Stimulated activated CD8-positive, alpha-beta memory T cell treated with anti-CD3 and anti-CD28 coated beads, Interleukin-7, amount 100 ng/mL, for 48 hours (primary cell): ENCODE measurements at regions not wholly inside any gene's neighbourhood (a gene's known extent, or its start where the extent isn't known, plus 50 kb on each side); places are given as distances from the start of the nearest gene placed in this dataset.
"Not testable (repeated sequence)": the region's sequence is repeated elsewhere in the genome, so short reads cannot be mapped to it uniquely, and the experiment has no call there.

Experiments
- DNase-seq, 2 donors: peaks; one replicate each; pipeline ENCODE4 v3.0.0-alpha.2; 2020; ENCODE audit warnings: low read depth in 1 of 2; ENCODE audit errors: extremely low read depth in 1 of 2

DNA sequence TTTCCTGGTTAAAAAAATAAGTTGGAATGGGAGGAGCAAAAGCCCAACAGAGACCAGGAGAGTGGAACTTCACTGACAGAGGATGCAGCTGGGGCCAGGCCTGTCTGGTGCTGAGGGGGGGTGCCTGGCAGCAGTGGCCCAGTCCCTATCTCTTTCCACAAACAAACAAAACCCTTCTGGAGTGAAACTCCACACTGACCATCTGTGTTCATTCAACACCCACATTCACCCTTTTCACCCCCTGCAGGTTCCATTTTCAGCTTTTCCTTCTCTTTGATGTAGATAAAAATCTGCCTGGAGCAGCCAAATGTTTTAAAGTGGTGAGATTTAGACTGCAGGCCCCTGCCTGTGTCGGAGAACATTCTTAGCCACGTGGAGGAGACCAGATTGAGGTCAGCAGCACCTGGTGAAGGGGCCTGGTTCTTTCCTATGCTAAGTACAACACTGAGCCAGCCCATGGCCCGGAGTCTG lies 161.4 kb upstream of the CDH11 start:
- DNase-seq, result no peak

DNA sequence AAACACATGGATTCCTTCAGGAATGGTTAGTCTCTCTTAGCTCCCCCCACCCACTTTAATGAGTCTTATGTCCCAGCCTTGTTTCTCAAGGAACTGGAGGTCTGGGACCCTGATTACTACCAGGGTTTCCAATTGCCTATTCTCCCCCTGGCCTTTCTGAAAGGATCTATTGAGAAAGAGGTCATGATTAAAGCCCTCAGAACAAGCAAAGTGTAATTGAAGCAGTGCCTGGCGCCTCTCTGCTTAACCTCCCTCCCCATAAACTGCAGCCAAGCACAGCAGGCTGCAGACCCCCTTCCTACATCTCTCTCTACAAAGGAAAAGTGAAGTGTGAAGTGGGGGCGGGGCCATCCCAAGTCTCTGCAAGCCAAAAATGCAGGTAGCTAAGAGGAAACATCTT lies 159.7 kb upstream of the CDH11 start:
- DNase-seq, result no peak

DNA sequence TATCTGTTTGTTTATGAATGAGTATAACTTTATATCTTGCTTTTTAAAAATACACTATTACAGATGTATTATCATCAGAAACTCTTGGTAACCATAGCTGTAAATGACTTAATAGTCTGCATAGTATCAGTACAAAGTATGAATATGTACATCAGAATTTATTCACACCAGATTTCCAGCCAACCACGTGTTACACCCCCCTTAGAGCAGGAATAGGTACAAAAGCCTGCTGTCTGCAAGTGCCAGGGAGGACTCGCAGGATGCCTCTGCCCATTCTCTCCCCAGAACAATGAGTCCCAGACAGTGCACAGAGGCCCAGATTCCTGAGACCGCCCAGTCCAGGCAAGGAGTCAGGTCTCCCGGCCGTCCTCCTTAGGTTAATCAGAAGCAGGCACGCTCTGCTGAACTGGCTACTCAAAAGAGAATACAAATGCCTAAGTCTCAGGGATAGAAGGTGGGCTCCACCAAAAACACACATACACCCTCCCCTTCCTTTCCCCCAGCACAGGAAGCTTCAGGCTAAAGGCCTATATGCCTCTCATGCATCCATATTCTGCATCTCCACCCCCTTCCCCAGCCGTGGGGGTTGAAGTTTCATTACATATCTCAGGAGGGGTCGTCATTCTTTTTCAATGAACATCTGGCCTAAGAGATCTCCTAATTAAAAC lies 159.1 kb upstream of the CDH11 start:
- DNase-seq, result no peak

DNA sequence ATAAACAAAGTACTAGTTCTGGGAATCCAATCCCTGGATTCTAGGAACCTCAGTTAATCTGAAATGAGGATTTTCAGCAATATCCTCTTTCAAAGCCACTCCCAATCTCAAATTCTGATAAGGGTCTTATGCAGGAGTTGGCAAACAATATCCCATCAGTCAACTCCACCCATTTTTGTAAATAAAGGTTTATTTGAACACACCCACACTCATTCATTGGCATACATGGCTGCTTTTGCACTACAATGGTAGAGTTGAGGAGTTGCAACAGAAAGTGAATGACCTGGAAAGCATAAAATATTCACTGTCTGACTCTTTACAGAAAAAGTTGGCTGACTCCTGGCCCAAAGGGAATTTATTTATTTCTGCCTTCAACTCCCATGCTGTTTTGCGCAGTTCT lies 157.7 kb upstream of the CDH11 start:
- no peak for DNase-seq

DNA sequence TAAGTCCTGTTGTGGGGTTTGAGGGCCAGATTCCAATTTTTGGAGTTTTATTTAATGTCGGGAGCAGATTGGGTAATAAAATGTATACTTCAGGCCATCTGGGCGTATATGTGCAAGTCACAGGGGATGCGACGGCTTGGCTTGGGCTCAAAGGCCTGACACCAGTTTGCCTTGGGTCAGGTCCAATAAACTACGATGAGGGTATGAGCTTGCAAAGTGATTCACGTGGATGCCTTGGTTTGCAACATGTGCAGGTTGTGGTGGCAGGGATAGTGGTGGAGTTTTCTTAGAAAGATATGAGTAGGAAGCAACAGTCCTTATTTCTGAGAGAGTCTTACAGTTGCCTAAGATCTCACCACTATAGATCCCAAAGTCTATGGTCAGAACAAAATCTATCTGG lies 157.0 kb upstream of the CDH11 start:
- DNase-seq, result no peak

DNA sequence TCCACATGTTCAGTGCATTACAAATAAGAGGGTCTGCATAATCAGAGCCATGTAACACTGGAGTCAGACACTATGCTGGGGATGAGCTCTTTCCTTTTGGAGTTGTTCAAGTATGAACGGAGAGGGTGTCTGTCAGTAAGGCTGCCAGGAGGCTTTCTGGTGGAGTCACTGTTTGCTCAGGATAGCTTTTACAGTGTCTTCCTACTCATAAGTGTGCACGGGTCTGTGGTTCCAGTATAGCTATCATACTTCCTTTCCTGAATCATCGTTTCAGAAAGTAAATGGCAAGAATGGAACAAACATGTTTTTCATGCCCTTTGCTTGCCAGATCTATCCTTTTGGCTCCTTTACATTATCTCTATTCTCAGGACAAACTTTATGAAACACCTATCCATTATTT lies 152.7 kb upstream of the CDH11 start:
- DNase-seq, result no peak

DNA sequence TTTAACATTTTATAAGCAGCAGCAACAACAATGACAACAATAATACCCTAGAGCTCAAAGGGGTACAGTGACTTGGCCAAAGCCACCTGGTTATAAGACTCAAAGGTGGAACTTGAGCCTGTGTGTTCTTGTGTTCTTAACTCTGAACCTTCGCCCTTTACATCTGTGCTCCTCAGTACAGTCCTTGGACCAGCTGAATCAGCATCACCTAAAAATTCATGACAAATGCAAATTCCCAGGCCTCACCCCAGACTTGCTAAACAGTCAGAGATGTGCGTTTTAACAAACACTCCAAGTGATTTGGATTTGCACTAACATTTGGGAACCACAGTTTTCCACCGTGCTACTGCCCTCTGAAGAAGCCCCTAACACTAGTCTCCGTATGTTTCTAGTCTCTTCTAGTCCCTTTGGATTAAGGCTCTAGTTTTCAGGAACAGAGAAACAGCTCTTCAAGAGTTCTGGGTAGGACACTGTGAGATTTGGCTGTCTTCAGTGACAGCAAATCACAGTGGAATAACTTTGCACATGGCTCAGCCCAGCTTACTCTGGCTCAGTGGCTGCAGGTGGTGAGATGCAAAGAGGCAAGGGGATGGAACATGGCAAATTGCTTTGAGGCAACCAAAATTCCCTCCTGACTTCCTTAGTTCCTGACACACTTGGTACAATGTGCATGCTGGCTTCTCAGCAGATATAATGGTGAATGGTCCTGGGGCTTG lies 151.0 kb upstream of the CDH11 start:
- DNase-seq, result no peak

DNA sequence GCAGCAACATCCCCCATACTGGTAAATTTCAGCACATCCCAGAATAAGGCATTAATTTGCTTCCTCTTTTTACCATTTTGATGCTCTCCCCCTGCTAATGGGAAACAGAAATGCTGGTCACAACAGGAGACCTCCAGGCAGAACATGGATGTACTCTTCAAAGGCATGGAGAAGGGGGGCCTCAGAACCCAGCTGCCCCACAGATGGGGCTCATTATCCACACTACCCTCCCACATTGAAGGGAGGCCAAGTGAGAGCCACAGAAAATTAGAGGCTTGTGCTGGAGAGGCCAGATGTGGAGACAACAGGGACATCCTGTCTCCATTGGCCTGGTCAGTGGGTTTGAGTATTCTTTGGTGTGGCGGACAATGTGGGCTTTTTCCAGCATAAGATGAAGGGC lies 150.1 kb upstream of the CDH11 start:
- no peak for DNase-seq

DNA sequence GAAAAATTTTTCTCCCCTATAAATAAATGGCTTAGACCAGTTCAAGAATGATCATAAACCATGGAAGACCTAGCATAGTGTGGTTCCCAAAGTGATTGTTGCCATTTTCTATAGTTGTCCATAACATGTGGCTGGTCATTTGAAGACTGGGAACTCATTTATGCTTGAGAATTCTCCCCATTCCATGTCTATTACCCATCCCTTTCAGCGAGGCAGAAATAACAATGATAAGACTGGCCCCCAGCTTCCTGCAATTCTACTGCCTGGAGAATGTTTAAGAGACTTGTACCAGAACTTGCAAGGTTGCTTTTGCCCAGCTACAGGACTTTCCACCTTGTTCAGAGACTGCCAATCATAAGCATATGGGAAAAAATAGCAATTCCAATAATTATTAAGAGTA lies 146.5 kb upstream of the CDH11 start:
- no peak for DNase-seq

DNA sequence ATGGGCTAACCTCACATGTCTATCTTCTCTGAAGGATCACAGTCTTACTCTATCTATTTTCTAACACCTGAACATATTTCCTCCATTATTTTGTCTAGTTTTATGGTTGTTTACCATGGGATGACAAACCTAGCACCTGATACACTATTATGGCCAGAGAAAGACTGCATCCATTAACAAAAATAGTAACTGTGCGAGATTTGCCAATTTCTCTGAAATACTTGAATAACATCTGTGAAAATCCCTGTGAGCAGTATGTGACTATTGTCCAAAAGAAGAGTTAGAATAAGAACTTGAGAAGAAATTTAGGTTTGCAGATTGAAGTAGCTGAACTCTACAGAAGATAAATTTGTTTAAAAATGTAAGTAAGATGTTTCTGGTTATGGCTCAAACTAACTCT lies 142.0 kb upstream of the CDH11 start:
- no peak for DNase-seq

DNA sequence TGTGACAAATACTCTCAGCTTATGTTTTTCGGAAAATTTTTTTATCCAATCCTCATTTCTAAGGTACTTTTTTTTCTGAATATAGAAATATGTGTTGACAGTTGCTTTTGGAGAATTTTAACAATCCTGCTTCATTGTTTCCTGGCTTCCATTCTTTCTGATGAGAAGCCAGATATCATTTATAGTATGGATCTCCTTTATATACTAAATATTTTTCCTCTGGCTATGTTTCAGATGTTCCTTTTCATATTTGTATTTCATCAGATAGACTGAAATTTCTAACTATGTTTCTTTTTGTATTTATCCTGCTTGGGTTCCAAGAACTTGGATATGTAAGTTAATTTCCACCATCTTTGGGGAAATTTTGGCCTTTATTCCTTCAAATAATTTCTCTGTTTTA lies 138.9 kb upstream of the CDH11 start:
- no peak for DNase-seq

DNA sequence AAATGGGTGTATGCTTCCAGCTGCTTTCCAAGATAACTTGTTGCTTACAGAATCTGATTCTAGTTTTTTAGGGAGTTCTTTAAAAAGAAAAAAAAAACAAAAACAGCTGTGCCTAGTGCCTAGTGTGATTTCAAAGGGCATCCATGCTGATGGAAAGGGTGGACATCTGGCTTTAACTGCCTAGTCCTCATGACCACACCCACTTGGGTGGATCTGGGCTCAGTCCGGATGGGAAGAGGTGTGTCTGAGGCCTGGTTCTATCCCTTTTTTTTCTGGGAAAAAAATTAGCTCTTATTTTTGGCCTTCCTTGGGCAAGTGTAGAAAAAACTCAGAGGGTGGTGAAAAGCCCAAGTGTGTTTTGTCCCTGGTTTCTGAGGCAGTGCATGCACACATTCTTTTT lies 132.3 kb upstream of the CDH11 start:
- no peak for DNase-seq

DNA sequence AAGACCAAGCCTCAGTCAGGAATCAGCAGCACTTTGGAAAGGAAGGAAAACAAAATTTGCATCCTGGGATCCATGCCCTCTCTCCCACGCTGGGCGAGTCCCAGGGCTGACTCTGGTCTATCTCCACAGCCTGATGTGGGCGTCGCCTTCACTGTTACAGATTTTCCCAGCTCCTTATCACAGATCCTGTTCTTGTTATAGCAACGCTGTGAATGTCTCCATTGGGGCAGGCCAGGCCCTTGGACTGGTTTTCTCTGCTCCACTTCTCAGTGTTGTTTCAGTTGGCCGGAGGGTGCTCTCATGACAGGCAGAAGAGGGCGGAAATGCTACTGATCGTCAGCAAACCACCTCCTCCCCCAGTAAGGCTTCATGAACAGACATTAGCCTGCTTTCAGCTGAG lies 127.9 kb upstream of the CDH11 start:
- no peak for DNase-seq

DNA sequence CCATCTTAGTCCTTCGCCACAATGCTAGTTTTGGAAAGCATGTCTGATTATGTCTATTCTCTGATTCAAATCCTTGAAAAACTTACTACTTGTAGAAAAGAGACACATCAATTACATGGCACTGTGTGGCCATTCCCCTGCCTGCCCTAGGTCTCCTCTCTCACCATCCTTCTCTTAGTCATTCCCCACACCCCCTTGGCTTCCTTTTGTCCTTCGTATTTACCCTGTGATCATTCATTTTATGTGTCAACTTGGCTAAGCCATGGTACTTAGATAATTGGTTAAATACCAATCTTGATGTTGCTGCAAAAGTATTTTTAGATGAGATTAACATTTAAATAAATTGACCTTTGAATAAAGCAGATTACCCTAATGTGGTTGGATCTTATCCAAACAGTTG lies 122.9 kb upstream of the CDH11 start:
- no peak for DNase-seq

DNA sequence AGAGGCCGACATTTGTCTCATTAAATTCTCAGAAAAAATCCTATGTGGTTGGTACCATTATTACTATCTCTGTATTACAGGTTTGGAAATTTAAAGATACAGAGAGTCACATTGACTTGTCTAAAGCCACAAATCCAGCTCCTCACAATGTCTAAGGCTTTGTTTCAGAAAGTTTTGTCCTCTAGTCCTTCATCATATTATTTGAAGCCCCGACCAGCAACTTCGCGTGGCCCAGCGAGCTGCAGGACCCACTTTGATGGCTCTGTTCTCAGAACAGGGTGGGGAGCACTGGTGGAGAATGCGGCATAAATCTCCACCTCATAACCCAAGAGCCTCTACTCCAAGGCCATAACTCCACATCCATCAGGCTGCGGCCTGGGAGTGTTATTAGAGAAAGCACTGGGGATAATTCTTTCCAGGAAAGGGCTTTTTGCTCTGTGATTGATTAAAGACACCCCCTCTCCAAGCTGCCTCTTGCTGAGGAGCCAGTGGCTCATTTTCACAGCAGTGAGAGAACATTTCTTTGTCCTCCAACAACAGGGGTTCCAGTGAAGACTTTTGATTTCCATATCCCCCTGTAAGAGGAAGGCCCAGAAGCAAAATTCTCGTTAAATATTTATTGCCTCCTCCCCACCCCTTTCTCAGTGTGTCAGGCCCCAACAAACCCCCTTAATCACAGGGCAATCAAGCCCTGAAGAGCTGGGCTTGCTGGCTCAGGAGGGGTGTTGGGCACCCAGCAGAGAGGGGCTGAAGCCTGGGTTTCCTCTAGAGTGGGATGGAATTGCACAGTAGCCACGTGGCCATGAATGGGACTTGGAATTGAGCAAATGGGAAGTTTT lies 113.7 kb upstream of the CDH11 start:
- no peak for DNase-seq

DNA sequence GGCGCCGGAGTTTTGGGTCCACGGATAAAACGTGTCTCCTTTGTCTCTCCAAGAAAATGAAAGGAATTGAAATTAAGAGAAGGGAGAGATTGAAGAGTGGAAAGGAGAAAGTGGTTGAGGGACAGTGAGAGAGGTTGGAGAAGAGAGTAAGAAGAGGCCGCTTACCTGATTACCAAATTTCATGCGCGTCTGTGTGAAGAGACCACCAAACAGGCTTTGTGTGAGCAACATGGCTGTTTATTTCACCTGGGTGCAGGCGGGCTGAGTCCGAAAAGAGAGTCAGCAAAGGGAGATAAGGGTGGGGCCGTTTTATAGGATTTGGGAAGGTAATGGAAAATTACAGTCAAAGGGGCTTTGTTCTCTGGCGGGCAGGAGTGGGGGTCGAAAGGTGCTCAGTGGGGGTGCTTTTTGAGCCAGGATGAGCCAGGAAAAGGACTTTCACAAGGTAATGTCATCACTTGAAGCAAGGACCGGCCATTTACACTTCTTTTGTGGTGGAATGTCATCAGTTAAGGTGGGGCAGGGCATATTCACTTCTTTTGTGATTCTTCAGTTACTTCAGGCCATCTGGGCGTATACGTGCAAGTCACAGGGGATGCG lies 113.0 kb upstream of the CDH11 start:
- DNase-seq, result not testable (repeated sequence)

DNA sequence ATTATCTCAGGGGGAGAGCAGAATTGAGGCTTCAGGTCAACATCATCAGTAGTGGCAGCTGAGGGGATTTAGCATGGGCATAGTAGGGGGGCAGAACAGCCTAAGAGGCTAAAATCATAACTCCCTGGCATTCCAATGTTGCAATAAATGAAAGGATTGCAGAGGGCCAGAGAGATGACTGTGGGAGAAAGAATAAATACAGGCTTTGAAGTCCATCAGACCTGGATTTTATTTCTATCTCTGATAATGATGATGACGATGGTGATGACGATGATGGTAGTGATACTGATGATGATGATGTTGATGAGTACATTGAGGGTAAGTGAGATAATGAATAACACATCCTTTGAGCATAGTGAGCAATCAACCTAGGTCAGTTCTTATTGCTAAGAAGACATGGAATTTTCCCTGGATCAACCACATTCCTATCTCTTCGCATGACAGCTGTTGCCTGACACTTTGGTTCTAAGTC lies 107.4 kb upstream of the CDH11 start:
- DNase-seq, result no peak

DNA sequence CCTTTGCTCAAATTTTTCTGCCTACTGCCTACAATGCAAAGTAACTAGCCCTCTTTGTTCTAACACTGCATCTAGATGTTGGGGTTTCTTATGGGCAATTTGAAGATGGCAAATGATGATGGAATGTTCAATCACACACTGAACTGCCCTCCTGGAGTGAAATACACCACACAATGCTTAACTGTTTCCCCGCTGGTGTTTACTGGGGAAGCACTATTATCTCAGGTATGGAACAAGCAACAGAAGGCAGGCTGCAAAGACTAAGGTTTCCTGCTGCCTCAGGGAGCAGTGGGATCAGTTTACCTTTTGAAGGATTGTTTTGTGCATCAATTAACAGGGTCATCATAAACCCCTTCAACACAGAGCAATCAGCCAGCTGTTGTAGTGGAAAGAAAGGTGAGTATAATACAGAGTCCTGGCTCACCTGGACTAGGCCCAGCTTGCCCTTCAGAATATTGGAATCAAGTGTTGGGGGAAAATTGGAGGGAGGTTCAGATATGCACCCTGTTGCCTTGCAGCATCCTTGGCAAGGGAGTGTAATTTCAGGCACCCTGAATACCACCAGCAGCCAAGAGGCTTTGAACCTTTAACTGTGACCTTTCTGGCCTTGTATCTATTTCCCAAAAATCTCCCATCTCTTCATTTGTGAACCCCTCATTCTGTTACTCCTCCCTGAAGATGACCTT lies 105.4 kb upstream of the CDH11 start:
- no peak for DNase-seq

DNA sequence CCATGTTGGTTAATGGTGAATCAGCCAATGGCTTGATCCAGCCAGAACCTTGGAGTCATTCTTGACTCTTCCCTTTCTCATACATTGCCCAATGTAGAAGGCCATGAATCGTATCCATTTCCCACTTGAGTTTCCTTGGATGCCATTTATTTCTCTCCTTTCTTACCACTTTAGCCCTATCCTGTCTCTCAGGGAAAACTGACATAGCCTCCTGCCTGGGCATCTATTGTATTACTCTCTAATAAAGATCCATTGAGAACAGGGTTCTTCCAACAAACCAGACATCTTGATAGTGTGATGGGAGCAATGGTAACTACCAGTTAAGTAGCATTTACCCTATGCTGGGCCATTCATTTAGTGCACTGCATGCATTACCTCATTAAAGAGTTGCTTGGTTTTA lies 104.2 kb upstream of the CDH11 start:
- DNase-seq, result no peak

DNA sequence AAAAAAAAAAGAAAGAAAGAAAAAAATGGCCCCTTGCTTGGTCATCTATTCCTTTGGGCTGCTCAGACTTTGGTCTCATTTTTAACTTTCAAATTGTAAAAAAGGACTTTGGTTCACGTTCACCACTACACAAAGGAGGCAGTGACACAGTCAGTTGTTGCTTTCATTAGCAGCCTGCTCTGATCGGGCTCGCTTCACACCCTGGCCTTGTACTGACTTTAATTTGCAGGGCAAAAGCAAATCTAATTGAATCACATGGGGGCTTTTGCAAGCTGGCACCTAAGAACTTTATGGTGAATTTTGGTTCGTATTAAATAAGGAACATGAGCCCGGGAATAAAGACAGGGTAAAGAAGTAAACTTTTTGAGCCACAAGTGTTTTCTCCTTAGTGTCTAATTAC lies 103.6 kb upstream of the CDH11 start:
- no peak for DNase-seq

DNA sequence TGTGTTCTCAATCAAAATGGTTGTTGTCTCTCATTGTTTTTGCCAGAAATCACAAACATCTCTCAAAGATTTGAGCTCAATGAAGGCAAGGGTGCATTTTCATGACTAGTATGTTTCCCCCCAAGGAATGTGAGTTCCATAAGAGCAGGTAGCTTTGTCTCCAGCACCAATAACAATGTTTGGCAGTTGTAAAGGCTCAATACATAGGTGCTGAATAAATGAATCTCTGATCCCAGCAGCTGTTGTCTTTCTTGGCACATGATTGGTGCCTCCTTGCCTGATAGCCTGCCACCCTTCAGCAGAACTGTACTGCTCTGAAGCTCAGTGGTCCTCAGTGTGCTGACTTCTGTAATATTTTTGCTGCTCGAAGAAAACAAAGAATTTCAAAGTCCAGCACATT lies 103.1 kb upstream of the CDH11 start:
- no peak for DNase-seq
